ENCODE measurements at regions not wholly inside any gene's neighbourhood (a gene's known extent, or its start where the extent isn't known, plus 50 kb on each side); places are given as distances from the start of the nearest gene placed in this dataset.

DNA sequence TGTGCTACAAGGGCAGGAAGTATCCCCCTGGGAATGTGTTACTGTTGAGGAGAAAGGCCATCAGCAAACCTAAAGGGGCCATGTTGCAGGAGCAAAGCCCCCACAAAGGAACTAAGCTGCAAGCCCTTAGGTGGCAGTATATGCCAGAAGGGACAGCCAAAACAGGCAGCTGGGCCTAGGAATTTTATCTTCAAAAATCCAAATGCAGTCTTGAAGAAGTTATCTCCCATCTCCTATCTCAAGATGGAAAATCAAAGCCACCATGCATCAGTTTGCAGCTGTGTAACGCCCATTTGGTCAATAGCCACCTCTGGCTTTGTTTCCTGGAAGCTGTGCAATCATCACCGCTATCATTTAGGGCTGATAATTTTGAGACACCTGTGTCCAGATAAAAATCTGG is 400.3 kb downstream of the ARHGEF28 start:
- no peak for DNase-seq (ENCODE audit: extremely low read depth in 1 of 2, low read depth in 1 of 2)

DNA sequence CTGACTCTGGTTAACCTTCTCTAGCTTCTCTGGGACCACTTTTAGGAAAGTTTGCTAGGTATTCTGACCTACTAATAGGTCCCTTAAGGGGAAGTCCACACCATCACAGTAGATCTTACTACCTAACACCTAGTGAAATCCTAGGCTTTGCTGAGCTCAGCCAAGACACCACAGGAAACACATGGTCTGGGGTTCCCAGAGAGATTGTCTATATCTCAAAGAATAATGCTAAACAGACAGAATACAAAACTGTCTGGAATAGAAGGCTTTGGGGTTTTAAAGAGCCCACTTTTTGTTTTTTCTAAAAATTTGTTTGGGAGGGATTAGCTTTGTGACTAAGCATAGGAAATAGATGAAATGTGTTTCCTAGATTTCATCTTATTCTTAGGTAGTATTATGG is 395.1 kb downstream of the ARHGEF28 start:
- no peak for DNase-seq (ENCODE audit: extremely low read depth in 1 of 2, low read depth in 1 of 2)

DNA sequence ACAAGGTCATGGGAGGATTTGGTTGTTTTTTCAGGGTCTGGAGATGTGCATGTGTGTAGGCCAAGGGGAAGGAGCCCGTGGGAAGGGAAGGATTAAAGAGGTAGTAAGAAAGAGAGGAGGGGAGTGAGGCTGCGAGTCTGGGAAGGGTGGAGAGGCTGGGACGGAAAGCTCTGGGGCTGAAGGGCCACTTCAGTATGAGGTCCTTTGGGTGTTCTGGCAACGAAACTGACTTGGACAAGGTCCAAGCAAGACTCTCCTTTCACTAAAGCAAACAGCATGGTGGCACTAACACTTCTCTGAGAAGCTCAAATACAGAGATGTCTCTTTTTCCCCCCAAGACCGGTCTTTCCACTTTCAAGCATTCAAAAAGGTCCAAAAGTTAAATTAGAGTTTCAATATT is 394.5 kb downstream of the ARHGEF28 start:
- DNase-seq (ENCODE audit: extremely low read depth in 1 of 2, low read depth in 1 of 2), result no peak

DNA sequence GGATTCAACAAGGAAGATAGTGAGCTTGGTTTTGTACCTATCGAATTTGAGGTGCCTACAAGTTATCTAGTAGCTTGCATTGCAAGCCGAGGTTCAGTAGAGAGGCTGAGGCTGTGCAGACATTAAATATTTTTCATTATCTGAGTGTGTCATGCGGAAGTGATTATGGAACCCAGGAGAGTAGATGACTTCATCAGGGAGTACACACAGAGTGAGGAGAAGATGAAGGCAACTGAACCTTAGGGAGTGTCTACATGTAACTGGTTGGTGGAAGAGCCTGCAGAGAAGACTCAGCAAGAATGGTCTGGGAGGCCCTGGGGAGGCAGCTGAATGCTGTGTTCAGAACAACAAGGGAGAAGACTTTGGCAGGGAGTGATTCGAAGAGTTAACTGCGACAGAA is 393.9 kb downstream of the ARHGEF28 start:
- DNase-seq (ENCODE audit: extremely low read depth in 1 of 2, low read depth in 1 of 2), result no peak

DNA sequence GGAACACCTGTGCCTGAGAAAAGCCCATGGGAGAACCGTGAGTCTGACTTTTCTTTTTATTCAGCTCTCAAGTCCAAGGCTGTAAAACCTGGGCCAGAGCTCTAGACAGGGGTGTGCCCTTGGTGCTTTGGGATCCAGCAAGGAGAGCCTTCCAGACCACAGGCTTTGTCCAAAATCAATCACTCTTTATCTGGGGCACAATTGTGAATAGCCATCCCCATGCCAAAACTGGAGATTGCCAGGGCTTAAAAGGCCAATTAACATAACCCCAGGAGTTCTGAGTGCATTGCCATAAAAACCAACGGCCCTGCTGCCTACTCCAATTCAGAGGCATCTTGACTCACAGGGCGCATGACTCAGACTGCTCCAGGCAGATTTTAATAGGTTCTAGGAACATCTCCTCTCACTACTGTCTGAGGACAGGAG is 391.8 kb downstream of the ARHGEF28 start:
- no peak for DNase-seq (ENCODE audit: extremely low read depth in 1 of 2, low read depth in 1 of 2)

DNA sequence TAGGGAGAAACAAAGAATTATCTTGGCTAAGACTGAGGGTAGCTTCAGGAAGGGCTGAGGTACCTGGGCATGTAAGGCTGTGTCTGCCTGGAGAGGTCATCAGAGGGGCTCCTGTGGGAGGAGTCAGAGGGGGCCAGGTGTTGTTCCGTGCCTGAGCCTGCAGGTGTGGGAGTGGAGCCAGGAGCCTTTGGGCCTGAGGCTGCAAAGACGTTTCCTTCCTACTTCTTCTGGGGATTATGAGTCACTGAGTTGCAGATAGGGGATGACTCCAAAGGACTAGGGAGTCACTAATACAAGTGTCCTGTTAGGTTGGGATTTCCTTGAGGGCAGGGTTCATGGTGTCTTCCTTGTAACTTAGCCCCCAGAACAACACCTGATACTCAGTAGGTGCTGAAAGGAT is 391.1 kb downstream of the ARHGEF28 start:
- no peak for DNase-seq (ENCODE audit: extremely low read depth in 1 of 2, low read depth in 1 of 2)

DNA sequence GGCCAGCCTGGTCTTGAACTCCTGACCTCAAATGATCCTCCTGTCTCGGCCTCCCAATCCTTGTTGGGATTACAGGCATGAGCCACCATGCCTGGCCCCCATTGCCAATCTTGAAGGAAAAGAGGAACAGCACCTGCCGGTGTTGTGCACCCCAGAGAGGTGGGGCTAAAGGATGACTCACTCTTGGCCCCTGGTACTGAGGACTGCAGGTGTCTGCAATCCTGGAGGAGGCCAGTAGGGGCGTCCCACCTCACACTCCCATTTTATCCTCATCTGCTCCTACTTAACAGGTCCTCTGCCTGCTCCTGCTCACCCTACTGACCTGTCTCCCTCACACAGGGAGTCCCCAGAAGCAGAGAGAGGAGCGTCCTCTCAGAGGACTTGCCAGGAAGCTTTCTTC is 390.4 kb downstream of the ARHGEF28 start:
- DNase-seq (ENCODE audit: extremely low read depth in 1 of 2, low read depth in 1 of 2), result no peak

DNA sequence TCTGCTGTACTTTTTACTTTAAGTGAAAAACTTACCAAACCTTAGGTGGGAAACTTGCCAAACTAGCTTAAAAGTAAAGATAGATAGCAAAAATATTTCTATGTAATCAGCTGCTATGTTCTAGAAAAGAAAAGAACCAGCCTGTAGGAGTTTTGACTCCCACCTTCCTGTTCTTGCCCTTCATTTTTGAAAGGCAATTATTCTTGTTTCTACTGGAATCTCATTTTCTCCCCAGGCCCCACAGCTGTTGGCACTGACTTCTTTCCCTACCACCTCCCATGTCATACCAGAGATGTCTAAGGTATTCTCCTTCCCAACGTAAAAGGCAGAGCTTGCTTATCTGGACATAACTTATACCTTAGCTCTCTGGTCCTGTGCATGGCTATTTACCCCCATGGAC is 389.7 kb downstream of the ARHGEF28 start:
- DNase-seq (ENCODE audit: extremely low read depth in 1 of 2, low read depth in 1 of 2), result no peak

DNA sequence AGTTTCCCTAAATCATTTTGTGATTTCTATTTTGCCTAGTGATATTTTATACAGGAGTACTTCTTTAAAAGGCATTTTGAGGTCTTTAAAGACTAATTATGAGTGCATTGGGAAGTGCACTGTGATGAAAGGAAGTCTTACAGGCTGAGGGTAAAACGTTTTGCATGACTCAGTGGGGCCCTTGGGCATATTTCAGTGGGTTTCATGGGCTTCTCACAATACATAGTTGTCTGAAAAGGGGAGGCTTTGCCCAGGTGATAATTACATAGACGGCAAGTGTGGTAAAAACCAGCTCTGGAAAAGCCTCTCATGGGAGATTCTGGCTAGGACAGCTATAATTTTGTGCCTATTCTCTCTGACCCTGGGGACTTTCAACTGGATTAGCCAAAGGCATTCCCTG is 387.2 kb downstream of the ARHGEF28 start:
- no peak for DNase-seq (ENCODE audit: extremely low read depth in 1 of 2, low read depth in 1 of 2)

DNA sequence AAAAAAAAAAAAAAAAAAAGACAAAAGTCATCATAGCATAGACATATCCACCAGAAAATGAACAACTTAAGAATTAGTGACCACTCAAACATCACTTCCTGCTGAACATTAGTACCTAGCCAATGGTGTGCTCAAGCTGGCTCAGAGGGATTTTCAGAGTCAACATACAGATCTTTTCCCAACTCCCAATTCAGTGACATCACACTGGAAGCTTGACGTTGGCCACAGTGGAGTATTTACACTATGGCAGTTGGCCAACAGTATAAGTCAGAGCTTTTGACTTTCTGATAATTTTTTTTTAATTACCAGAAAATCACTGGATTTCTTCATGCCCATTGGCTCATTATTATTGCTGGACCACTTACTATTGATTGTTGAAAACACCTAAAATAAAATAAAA is 383.5 kb downstream of the ARHGEF28 start:
- no peak for DNase-seq (ENCODE audit: extremely low read depth in 1 of 2, low read depth in 1 of 2)

DNA sequence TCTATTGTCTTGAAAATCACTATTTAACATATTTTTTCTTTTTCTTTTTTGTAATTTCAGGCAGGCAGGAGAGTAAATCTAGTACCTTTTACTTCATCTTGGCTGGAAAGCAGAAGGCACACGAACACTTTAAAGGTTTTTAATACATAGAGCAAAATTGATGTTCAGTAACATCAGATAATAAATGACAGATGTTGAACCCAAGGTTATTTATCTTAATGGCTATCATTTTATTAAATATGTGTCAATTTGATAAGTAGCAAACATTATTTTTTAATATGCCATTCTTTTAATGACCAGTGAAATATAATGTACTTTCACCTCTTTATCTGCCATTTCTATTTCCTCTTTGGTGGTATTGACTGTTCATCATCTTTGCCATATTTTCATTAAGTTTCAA is 381.2 kb downstream of the ARHGEF28 start:
- no peak for DNase-seq (ENCODE audit: extremely low read depth in 1 of 2, low read depth in 1 of 2)

DNA sequence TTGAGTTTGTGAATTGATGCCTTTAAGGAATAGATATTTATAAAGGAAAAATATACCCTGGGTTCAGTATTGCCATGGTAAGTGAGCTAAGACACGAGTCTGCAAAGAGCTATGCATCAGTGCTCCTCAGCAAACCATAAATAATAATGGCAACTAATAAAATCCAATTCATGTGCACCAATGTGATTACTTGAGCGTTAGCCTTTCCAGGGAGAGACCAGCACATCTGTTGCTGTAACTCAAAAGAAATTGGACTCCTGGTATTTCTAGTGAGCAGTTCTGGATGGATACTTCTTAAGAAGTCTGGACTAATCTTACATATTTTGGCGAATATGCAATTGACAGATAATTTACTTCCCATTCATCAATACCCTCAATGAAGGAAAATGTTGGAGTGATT is 373.3 kb downstream of the ARHGEF28 start:
- no peak for DNase-seq (ENCODE audit: extremely low read depth in 1 of 2, low read depth in 1 of 2)

DNA sequence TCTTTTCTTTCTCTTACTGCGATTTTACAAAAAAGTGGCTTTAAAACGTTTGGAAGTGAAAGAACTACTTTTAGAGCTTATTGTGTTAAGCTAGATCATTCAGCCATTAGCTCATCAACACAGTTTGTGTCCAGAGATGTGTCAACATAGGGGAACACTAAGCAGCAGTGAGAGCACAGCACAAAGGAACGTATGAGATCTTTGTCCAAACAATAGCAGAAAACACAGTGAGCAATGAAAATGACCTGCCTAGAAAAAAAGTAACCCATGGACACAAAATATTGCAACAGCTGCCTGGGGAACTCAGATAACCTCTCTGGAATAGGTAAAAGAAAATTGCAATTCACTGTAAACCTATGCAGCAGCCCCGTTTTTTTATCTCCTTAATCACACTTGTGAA is 372.5 kb downstream of the ARHGEF28 start:
- no peak for DNase-seq (ENCODE audit: extremely low read depth in 1 of 2, low read depth in 1 of 2)

DNA sequence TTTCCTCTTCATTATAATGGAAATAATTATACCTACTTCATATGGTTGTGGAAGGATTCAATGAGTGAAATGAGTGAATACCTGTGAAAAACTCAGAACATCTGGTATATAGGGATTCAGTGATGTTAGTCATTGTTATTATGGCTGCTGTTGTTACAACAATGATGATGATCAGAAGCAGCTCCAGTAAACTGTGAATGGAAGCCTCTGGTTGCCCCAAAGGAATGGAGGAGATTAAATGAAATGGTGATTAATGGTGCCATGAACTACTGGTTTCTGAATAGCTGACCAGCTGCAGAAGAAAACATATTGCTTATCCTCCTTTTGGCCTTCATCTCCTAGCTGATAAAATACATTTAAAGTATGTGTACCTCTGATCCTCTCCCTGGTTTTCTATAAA is 372.0 kb downstream of the ARHGEF28 start:
- no peak for DNase-seq (ENCODE audit: extremely low read depth in 1 of 2, low read depth in 1 of 2)

DNA sequence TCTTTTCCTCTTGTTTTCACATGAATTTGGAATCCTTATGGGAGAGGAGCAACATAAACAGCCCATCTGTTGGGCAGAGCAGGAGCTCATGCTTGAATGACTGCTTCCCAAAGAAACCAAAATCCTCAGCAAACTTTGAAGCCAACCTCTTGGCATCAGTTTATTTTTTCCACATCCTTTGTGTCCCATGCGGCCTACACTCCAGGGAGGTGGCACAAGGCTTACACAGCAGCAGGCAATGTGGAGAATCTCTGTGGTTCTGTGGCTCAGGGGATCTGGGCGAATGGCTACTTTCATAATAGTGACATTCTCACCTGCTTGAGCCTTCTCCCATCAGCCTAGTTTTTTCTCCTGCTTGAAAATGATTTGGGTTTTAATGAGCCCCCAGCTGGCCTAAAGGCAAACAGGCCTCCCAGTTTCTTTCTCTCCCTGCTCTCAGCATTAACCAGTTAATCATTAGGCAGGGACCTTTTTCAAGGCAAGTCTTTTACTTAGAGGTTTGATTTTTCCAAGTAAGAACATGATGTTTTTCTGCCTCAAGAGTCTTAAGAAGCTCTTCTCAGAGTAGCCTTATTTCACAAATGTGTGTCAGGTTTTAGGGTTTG is 370.3 kb downstream of the ARHGEF28 start:
- DNase-seq (ENCODE audit: extremely low read depth in 1 of 2, low read depth in 1 of 2), result no peak

DNA sequence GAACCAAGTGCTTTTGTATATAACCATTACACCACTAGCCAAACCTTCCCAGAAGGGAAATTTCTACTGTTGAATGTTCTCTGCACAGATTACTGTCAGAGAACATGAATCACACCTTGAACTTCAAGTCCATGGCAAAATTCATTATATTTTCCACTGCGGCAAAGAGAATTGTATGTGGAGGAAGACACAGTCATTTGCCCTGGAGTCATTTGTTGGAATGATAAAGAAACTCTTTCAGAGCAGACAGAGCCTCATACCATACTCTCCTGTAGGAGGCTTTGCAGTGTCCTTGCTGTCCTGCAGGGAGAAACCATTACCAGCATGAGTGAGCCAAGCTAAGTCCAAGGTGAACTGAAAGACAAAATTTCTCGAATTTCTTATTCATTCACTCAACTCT is 369.0 kb downstream of the ARHGEF28 start:
- DNase-seq (ENCODE audit: extremely low read depth in 1 of 2, low read depth in 1 of 2), result no peak
